Activated T-helper 9 cell treated with anti-CD3 and anti-CD28 coated beads, Interleukin-2, amount 50 U/mL, for 16 hours (primary cell): ENCODE measurements at regions not wholly inside any gene's neighbourhood (a gene's known extent, or its start where the extent isn't known, plus 50 kb on each side); places are given as distances from the start of the nearest gene placed in this dataset.

Experiments used
- DNase-seq: peaks from one replicate; pipeline ENCODE4 v3.0.0-alpha.2; 2020; ENCODE audit warnings: low read depth

GRCh38 chr1:59151387-59151761 lies 145.5 kb upstream of the FGGY start:
- no peak for DNase-seq

GRCh38 chr1:59151860-59152259 lies 145.0 kb upstream of the FGGY start:
- no peak for DNase-seq

GRCh38 chr1:59152511-59152910 lies 144.4 kb upstream of the FGGY start:
- no peak for DNase-seq

- DNase-seq, result no peak
Observed at GRCh38 chr1:59154401-59154800, 142.5 kb upstream of the FGGY start.

- DNase-seq, result no peak
Observed at GRCh38 chr1:59155351-59155750, 141.5 kb upstream of the FGGY start.

- no peak for DNase-seq
Observed at GRCh38 chr1:59156051-59156450, 140.8 kb upstream of the FGGY start.

GRCh38 chr1:59156526-59157199 lies 140.2 kb upstream of the FGGY start:
- no peak for DNase-seq

- DNase-seq, result no peak
Observed at GRCh38 chr1:59158321-59158720, 138.6 kb upstream of the FGGY start.

GRCh38 chr1:59159557-59160203 lies 137.2 kb upstream of the FGGY start:
- no peak for DNase-seq

- no peak for DNase-seq
Observed at GRCh38 chr1:59161136-59161535, 135.8 kb upstream of the FGGY start.

GRCh38 chr1:59162665-59163064 lies 134.2 kb upstream of the FGGY start:
- no peak for DNase-seq

GRCh38 chr1:59163268-59164092 lies 133.4 kb upstream of the FGGY start:
- no peak for DNase-seq

- no peak for DNase-seq
Observed at GRCh38 chr1:59164371-59164770, 132.5 kb upstream of the FGGY start.

- DNase-seq, result no peak
Observed at GRCh38 chr1:59165353-59165752, 131.5 kb upstream of the FGGY start.

- DNase-seq, result no peak
Observed at GRCh38 chr1:59169703-59170102, 127.2 kb upstream of the FGGY start.

- no peak for DNase-seq
Observed at GRCh38 chr1:59170659-59171058, 126.2 kb upstream of the FGGY start.

GRCh38 chr1:59171788-59172187 lies 125.1 kb upstream of the FGGY start:
- DNase-seq, result no peak

- no peak for DNase-seq
Observed at GRCh38 chr1:59172693-59173092, 124.2 kb upstream of the FGGY start.

- no peak for DNase-seq
Observed at GRCh38 chr1:59173721-59174120, 123.2 kb upstream of the FGGY start.

- no peak for DNase-seq
Observed at GRCh38 chr1:59176471-59176870, 120.4 kb upstream of the FGGY start.

- DNase-seq, result no peak
Observed at GRCh38 chr1:59177756-59178155, 119.1 kb upstream of the FGGY start.

GRCh38 chr1:59178339-59179187 lies 118.3 kb upstream of the FGGY start:
- no peak for DNase-seq
